RWPE2 (cell line): ENCODE measurements at regions not wholly inside any gene's neighbourhood (a gene's known extent, or its start where the extent isn't known, plus 50 kb on each side); places are given as distances from the start of the nearest gene placed in this dataset.

Experiments used
- ATAC-seq: fragments of 200-7000 bp; cut with Tn5 transposase; 3 replicates; pipeline ENCODE4 v1.9.1; 2021; ENCODE audit warnings: low read depth
- DNase-seq: peaks from one replicate; pipeline ENCODE4 v3.0.0-alpha.2; 2020; ENCODE audit warnings: low spot score
- H3K27ac ChIP-seq: fragments of 450-650 bp; 2 replicates; pipeline ENCODE4 v1.5.1; 2017; ENCODE audit warnings: mild to moderate bottlenecking; ENCODE audit not compliant: poor library complexity, severe bottlenecking
- H3K27me3 ChIP-seq: fragments of 250-450 bp; sonication (Bioruptor Pico); 2 replicates; pipeline ENCODE4 v1.5.1; 2021; ENCODE audit warnings: mild to moderate bottlenecking, moderate library complexity; ENCODE audit not compliant: insufficient read depth, poor library complexity, severe bottlenecking
- H3K36me3 ChIP-seq: fragments of 250-450 bp; sonication (Bioruptor Pico); 2 replicates; pipeline ENCODE4 v1.5.1; 2020; ENCODE audit warnings: low read depth, mild to moderate bottlenecking, moderate library complexity
- H3K4me1 ChIP-seq: fragments of 250-450 bp; sonication (Bioruptor Pico); 2 replicates; pipeline ENCODE4 v1.5.1; 2021; ENCODE audit warnings: mild to moderate bottlenecking, moderate library complexity; ENCODE audit not compliant: insufficient read depth, poor library complexity, severe bottlenecking
- H3K4me3 ChIP-seq: fragments of 250-450 bp; sonication (Bioruptor Pico); 2 replicates; pipeline ENCODE4 v1.5.1; 2021; ENCODE audit warnings: mild to moderate bottlenecking, moderate library complexity; ENCODE audit not compliant: severe bottlenecking
- H3K9me3 ChIP-seq: fragments of 250-450 bp; sonication (Bioruptor Pico); 2 replicates; pipeline ENCODE4 v1.5.1; 2021; ENCODE audit warnings: mild to moderate bottlenecking, moderate library complexity; ENCODE audit not compliant: severe bottlenecking
- CTCF ChIP-seq: fragments of 450-650 bp; IDR thresholded peaks from one replicate; pipeline ENCODE4 v1.5.1; 2017; ENCODE audit warnings: mild to moderate bottlenecking, moderate library complexity; ENCODE audit not compliant: poor library complexity, severe bottlenecking

- H3K4me3 ChIP-seq: no peak overlapping the region
- H3K36me3 ChIP-seq: no peaks in the 10 kb centered on the region
- ATAC-seq: no peak
- DNase-seq: no peak
- no peak overlapping the region for H3K27ac ChIP-seq
- H3K9me3 ChIP-seq: no peaks in the 10 kb centered on the region
- peaks cover 10% of the 10 kb centered on the region for H3K27me3 ChIP-seq
- TF ChIP-seq CTCF: no peak
- H3K4me1 ChIP-seq: no peaks in the 10 kb centered on the region
Observed at GRCh38 chr16:60922920-60923319, 1113.3 kb downstream of the CDH8 start.

- H3K4me1 ChIP-seq: no peaks in the 10 kb centered on the region
- no peak for ATAC-seq
- no peaks in the 10 kb centered on the region for H3K9me3 ChIP-seq
- H3K27me3 ChIP-seq: peaks cover 21% of the 10 kb centered on the region
- H3K27ac ChIP-seq: no peak overlapping the region
- DNase-seq: no peak
- no peak overlapping the region for H3K4me3 ChIP-seq
- H3K36me3 ChIP-seq: no peaks in the 10 kb centered on the region
- no peak for TF ChIP-seq CTCF
Observed at GRCh38 chr16:60914334-60914733, 1121.9 kb downstream of the CDH8 start.

GRCh38 chr16:60907645-60908044 lies 1128.6 kb downstream of the CDH8 start:
- Histone ChIP-seq H3K27ac (no peak overlapping the region), H3K27me3 (peaks cover 9% of the 10 kb centered on the region), H3K36me3 (no peaks in the 10 kb centered on the region), H3K9me3 (no peaks in the 10 kb centered on the region), H3K4me1 (no peaks in the 10 kb centered on the region), H3K4me3 (no peak overlapping the region)
- TF ChIP-seq CTCF: peak; percentile 32
- DNase-seq: no peak
- no peak for ATAC-seq

GRCh38 chr16:60905811-60906210 lies 1130.4 kb downstream of the CDH8 start:
- ATAC-seq (peak; percentile 50; the same call in 1 of the 3 replicates), DNase-seq (no peak)
- Histone ChIP-seq H3K36me3 (no peaks in the 10 kb centered on the region), H3K27ac (no peak overlapping the region), H3K4me1 (no peaks in the 10 kb centered on the region), H3K9me3 (no peaks in the 10 kb centered on the region), H3K4me3 (no peak overlapping the region), H3K27me3 (peaks cover 9% of the 10 kb centered on the region)
- TF ChIP-seq CTCF: no peak

GRCh38 chr16:60902114-60902513 lies 1134.1 kb downstream of the CDH8 start:
- ATAC-seq: no peak
- TF ChIP-seq CTCF: no peak
- DNase-seq: no peak
- H3K36me3 ChIP-seq: no peaks in the 10 kb centered on the region
- H3K27ac ChIP-seq: no peak overlapping the region
- H3K9me3 ChIP-seq: no peaks in the 10 kb centered on the region
- peaks cover 10% of the 10 kb centered on the region for H3K27me3 ChIP-seq
- no peaks in the 10 kb centered on the region for H3K4me1 ChIP-seq
- no peak overlapping the region for H3K4me3 ChIP-seq
